Right lobe of liver (tissue), 6 donors: ENCODE measurements at regions not wholly inside any gene's neighbourhood (a gene's known extent, or its start where the extent isn't known, plus 50 kb on each side); places are given as distances from the start of the nearest gene placed in this dataset.

Source experiments
- ATAC-seq, 4 donors: fragments of 200-7000 bp; cut with Tn5 transposase; one replicate each; pipeline ENCODE4 v1.9.1; 2020; ENCODE audit warnings: mild to moderate bottlenecking in 4 of 4, moderate library complexity in 4 of 4
- DNase-seq, 3 donors: peaks; one replicate each; pipeline ENCODE4 v3.0.0-alpha.2; 2020
- H3K27ac ChIP-seq, 3 donors: fragments of 200-600 bp; one replicate each; pipeline ENCODE4 v1.8.0; 2022
- H3K27me3 ChIP-seq, 2 donors: fragments of 200-600 bp; one replicate each; pipeline ENCODE4 v1.8.0; 2022
- H3K36me3 ChIP-seq, 4 donors: fragments of 200-600 bp; sonication (generic) in 1 of 4; one replicate each; pipeline versions ENCODE4 v1.5.1 to v1.8.0; 2017 to 2022; ENCODE audit warnings: control low read depth in 1 of 4
- H3K4me1 ChIP-seq, 4 donors: fragments of 200-600 bp; sonication (generic) in 1 of 4; one replicate each; pipeline versions ENCODE4 v1.5.1 to v1.8.0; 2017 to 2022; ENCODE audit warnings: control low read depth in 1 of 4
- H3K4me3 ChIP-seq, 3 donors: fragments of 200-600 bp; one replicate each; pipeline ENCODE4 v1.8.0; 2022
- H3K9me3 ChIP-seq, 4 donors: fragments of 200-600 bp; sonication (generic) in 1 of 4; one replicate each; pipeline versions ENCODE4 v1.5.1 to v1.8.0; 2017 to 2022; ENCODE audit warnings: control low read depth in 1 of 4
- CTCF ChIP-seq, 4 donors: fragments of 200-600 bp in 3 of 4; fragments of 450-650 bp in 1 of 4; IDR thresholded peaks; one replicate each; pipeline versions ENCODE4 v1.5.1 to v1.8.0; 2016 to 2022; ENCODE audit warnings: antibody characterized with exemption in 4 of 4, mild to moderate bottlenecking in 2 of 4
- POLR2A ChIP-seq: fragments of 450-650 bp; IDR thresholded peaks from one replicate; pipeline ENCODE4 v1.6.1; 2017; ENCODE audit warnings: antibody characterized with exemption, mild to moderate bottlenecking
- WGBS: methylation state at CpG from one replicate; pipeline ENCODE4 v1.1.6; 2018; ENCODE audit warnings: low coverage, low lambda C conversion rate; ENCODE audit not compliant: insufficient coverage; ENCODE audit errors: missing lambda C conversion rate; 5-methylcytosine and 5-hydroxymethylcytosine counted together
- intact Hi-C, 2 donors: fragments of 100-400 bp; cut with DNase I; formaldehyde crosslinking; loops; one replicate each; pipeline versions ENCODE4 v1.11.2 to v1.14.1; 2022
- donor health status: DM: no; HTN: yes; CAD: no.
- donor health status: DM: no; HTN: no; CAD: no.
- donor health status: DM: no; HTN: no; CAD: no.
- donor health status: DM: no; HTN: yes; CAD: no.
- donor health status: DM: no; HTN: yes; CAD: no.

- DNase-seq (no peak), ATAC-seq (no peak)
- peaks cover 3 to 30% of the 10 kb centered on the region in 2 donors for H3K27me3 ChIP-seq
- TF ChIP-seq CTCF (IDR thresholded peaks at IDR 0.05) (no peak), POLR2A (no peak)
- no peak overlapping the region for H3K4me3 ChIP-seq
- intact Hi-C loops = loop anchor here (5.0 to 10.0 kb wide), 2 partner anchors 495 to 517 kb away; partner anchors contain the start of gene HOXD9 (in 1 of the 2)
- no peaks in the 10 kb centered on the region for H3K9me3 ChIP-seq
- WGBS = 36% methylated on average over 5 of the region's 5 CpGs
- no peak overlapping the region for H3K27ac ChIP-seq
- no peaks in the 10 kb centered on the region for H3K36me3 ChIP-seq
- H3K4me1 ChIP-seq = peaks cover 0 to 6% (median 0%) of the 10 kb centered on the region in 4 donors
Observed at GRCh38 chr2:176639671-176640070, 370.4 kb downstream of the MTX2 start.

DNA sequence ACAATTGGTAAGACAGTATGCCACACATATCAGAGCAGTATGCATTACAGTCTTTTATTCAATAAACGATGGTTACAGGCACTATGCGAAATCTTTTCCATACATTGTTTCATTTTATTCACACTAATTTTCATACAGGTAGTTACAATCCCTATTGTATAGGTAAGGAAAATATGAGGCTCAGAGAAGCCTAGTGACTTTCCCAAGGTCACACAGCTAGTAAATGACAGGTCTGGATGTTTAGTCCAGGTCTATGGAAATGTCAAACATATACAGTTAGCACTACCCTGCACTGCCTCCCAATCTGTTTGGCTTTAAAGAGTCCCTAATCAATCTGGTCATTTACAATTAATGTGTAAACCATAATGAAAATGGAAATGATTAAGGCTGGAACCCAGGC is 372.2 kb downstream of the MTX2 start:
- no peak overlapping the region for H3K4me3 ChIP-seq
- TF ChIP-seq POLR2A = no peak
- TF ChIP-seq CTCF (IDR thresholded peaks at IDR 0.05) = no peak
- peaks cover 0 to 6% (median 0%) of the 10 kb centered on the region in 4 donors for H3K4me1 ChIP-seq
- H3K27me3 ChIP-seq = peaks cover 3 to 27% of the 10 kb centered on the region in 2 donors
- 56% methylated on average over 2 of the region's 2 CpGs for WGBS
- DNase-seq (no peak), ATAC-seq (no peak)
- intact Hi-C loops = loop anchor here in 1 of 2 donors (5.0 kb wide), 1 partner anchor 519 kb away; the partner anchor contains the start of gene HOXD9
- H3K27ac ChIP-seq = no peak overlapping the region
- H3K9me3 ChIP-seq = no peaks in the 10 kb centered on the region
- no peaks in the 10 kb centered on the region for H3K36me3 ChIP-seq

GRCh38 chr2:176642074-176642473 is 372.8 kb downstream of the MTX2 start:
- peaks cover 0 to 6% (median 0%) of the 10 kb centered on the region in 4 donors for H3K4me1 ChIP-seq
- 21% methylated on average over 4 of the region's 4 CpGs for WGBS
- H3K9me3 ChIP-seq = no peaks in the 10 kb centered on the region
- peaks cover 3 to 27% of the 10 kb centered on the region in 2 donors for H3K27me3 ChIP-seq
- no peak overlapping the region for H3K4me3 ChIP-seq
- intact Hi-C loops = loop anchor here in 1 of 2 donors (5.0 kb wide), 1 partner anchor 520 kb away; the partner anchor contains the start of gene HOXD9
- no peak for DNase-seq
- ATAC-seq = no peak
- TF ChIP-seq CTCF (IDR thresholded peaks at IDR 0.05) = no peak
- TF ChIP-seq POLR2A = no peak
- H3K36me3 ChIP-seq = no peaks in the 10 kb centered on the region
- H3K27ac ChIP-seq = no peak overlapping the region

GRCh38 chr2:176643646-176644045 is 374.4 kb downstream of the MTX2 start:
- Histone ChIP-seq H3K27me3 (peaks cover 3 to 17% of the 10 kb centered on the region in 2 donors), H3K9me3 (no peaks in the 10 kb centered on the region), H3K4me1 (no peaks in the 10 kb centered on the region), H3K36me3 (no peaks in the 10 kb centered on the region), H3K4me3 (no peak overlapping the region), H3K27ac (no peak overlapping the region)
- peak; percentile 30 to 50 (median 39) for ATAC-seq
- TF ChIP-seq CTCF (IDR thresholded peaks at IDR 0.05) (no peak), POLR2A (no peak)
- peak in 1 of 3 donors; percentile 45 for DNase-seq
- WGBS = 20% methylated on average over 8 of the region's 8 CpGs
- intact Hi-C loops = loop anchor here in 1 of 2 donors (5.0 kb wide), 1 partner anchor 521 kb away; the partner anchor contains the start of gene HOXD9
